ENCODE measurements at regions not wholly inside any gene's neighbourhood (a gene's known extent, or its start where the extent isn't known, plus 50 kb on each side); places are given as distances from the start of the nearest gene placed in this dataset.

DNA sequence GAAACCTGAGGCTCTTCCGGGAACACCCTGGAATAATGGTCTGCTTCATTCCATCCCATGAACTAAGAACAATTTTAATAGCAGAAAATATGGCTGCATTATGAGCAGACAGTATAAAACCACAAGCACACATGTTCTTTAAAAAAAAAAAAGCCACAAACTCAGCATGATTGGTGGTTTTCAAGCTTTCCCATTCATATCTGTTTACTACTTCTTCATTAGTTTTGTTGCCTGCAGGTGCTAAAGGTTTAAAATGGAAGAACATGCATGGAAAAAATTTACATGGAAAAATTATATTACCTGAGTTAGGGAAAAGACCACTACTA lies 137.9 kb upstream of the HES1 start:
- no peak overlapping the region for H3K4me3 ChIP-seq (ENCODE audit: low read depth, low read length)
- TF ChIP-seq, protein P1, sequence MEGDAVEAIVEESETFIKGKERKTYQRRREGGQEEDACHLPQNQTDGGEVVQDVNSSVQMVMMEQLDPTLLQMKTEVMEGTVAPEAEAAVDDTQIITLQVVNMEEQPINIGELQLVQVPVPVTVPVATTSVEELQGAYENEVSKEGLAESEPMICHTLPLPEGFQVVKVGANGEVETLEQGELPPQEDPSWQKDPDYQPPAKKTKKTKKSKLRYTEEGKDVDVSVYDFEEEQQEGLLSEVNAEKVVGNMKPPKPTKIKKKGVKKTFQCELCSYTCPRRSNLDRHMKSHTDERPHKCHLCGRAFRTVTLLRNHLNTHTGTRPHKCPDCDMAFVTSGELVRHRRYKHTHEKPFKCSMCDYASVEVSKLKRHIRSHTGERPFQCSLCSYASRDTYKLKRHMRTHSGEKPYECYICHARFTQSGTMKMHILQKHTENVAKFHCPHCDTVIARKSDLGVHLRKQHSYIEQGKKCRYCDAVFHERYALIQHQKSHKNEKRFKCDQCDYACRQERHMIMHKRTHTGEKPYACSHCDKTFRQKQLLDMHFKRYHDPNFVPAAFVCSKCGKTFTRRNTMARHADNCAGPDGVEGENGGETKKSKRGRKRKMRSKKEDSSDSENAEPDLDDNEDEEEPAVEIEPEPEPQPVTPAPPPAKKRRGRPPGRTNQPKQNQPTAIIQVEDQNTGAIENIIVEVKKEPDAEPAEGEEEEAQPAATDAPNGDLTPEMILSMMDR (IDR thresholded peaks at IDR 0.05; ENCODE audit: control insufficient read depth, extremely low read depth, insufficient read depth): no peak
- DNase-seq (ENCODE audit: low read depth): no peak

DNA sequence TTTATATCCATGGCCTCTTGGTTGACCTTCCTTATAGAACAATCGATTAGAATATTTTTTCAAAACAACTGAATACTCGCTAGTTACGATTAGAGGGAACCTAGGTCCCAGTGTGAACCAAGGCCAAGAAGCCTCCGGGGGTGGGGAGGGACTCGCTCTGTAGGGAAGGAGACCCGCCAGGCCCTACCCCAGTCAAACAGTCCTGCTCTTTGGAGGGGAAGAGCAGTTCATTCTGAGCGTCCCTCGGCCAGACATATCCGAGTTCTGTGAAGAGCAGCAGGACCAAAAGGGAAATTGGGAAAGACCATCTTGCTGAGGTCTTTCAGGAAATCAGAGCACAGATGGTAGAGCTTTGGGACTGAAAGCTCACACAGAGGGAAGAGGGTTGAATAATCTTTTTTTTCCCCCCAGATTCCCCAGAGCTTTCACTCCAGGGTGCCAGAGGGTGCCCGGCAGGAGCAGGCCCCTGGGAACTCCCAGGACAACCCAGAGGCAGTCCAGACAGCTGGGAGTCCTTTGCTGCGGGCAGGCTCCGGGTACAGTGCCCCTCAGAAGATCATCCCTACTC lies 137.2 kb upstream of the HES1 start:
- TF ChIP-seq, protein P1 (IDR thresholded peaks at IDR 0.05; ENCODE audit: control insufficient read depth, extremely low read depth, insufficient read depth): no peak
- no peak for DNase-seq (ENCODE audit: low read depth)
- H3K4me3 ChIP-seq (ENCODE audit: low read depth, low read length): no peak overlapping the region

DNA sequence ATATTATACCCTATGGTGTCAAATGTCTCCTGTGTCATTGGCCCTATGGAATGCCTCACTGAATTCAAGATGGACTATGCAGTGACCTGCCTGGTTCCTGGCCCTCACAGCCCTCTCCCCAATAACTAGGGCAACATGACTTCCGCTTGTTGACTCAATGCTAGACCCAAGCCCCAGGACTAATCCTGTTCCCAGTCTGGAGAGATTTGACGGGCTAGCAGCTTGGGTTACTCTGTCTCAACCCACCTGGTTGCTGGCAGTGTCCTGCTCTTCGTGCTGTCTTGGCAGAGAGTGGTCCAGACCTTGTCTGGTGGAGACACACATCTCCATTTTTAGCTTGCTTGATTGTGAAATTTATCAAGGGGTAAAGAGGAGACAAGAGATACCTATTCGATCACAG lies 135.8 kb upstream of the HES1 start:
- DNase-seq (ENCODE audit: low read depth): no peak
- H3K4me3 ChIP-seq (ENCODE audit: low read depth, low read length): no peak overlapping the region
- TF ChIP-seq, protein P1 (IDR thresholded peaks at IDR 0.05; ENCODE audit: control insufficient read depth, extremely low read depth, insufficient read depth): no peak

DNA sequence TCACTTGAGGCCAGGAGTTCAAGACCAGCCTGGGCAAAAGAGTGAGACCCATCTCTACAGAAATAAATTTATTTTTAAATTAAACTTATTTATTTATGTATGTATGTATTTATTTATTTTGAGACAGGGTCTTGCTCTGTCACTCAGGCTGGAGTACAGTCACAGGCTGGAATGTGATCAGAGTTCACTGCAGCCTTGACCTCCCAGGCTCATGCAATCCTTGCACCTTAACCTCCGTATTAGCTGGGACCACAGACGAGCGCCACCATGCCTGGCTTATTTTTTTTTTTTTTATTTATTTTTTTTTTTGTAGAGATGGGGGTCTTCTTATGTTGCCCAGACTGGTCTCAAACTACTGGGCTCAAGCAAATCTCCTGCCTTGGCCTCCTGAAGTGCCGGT lies 135.2 kb upstream of the HES1 start:
- TF ChIP-seq, protein P1 (IDR thresholded peaks at IDR 0.05; ENCODE audit: control insufficient read depth, extremely low read depth, insufficient read depth): no peak
- DNase-seq (ENCODE audit: low read depth): no peak
- no peak overlapping the region for H3K4me3 ChIP-seq (ENCODE audit: low read depth, low read length)

DNA sequence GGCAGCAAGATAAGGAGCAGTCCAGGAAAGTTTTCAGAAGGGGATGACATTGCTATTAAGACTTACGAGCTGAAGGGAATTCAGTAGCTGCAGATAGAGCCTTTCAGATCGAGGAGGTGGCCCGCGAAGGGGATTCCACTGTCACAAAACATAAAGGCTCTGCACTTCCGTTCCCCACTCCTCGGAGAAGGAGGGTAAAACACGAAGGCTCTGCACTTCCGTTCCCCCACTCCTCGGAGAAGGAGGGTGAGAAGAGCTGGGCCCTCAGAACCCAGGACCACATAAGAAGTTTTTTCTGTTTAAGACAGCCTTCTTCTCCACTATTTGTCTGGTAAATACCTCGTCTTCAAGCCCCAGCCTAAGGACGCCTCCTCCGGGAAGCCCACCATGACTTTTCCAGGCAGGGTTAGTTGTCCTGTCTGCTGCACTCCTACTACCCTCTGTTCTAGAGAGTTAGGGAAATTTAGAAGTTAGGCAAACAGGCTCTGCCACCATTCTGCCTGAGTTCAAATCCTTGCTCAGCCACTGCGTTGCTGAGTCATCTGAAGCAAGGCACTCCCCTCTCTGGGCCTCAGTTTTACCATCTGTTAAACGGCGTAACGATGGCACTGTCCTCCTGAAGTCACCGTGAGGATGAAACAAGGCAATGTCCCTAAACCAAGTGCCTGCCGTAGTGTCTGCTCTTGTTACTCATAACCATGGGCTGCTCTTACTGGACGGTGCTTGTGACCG lies 134.1 kb upstream of the HES1 start:
- H3K4me3 ChIP-seq (ENCODE audit: low read depth, low read length): no peak overlapping the region
- TF ChIP-seq, protein P1 (IDR thresholded peaks at IDR 0.05; ENCODE audit: control insufficient read depth, extremely low read depth, insufficient read depth): no peak
- DNase-seq (ENCODE audit: low read depth): no peak

DNA sequence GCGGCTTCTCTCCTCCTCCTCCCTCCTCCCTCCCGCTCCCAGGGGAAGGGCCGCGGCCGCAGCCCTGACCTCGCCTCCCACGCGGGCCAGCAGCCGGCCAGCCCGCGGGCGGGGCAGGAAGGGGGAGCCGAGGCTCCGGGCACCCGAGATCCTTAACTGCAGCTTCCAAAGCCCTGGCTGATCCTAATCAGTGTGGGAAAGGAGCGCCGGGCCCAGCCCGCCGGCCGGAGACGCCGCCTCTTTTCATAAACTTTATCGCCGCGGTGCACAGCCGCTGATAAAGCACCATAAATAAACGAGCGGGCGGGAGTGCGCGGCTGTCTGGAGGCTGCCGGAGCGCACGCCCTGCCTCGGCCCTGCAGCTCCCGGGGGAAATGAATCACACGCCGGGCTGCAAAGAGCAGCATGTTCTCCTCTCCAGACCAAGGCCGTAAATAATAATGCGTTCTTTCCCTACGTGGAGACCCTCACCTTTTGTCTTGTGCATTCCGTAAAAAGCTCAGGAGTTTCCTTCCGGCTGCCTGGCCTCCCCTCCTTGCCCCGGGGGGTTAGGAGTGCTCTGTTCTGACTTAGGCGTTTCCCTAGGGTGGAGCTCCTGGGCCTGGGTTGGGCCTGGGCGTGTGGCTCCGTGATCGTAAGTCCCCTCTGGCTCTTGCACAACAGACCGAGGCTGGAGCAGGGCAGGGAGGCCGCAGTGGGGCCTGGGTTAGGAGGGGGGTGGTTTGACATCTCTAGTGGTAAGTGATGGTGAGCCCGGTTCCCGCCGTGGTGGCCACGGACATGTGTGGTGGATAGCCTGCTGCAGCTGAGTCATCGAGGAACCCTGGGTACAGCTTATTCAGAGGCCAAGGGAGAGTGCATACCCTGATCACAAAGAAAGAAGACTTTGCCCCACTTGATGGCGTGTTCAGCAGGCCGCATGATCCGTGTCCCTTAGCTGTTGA lies 132.6 kb upstream of the HES1 start:
- H3K4me3 ChIP-seq (ENCODE audit: low read depth, low read length): peak overlapping the region; percentile 28
- DNase-seq (ENCODE audit: low read depth): peak; percentile 46
- TF ChIP-seq, protein P1 (IDR thresholded peaks at IDR 0.05; ENCODE audit: control insufficient read depth, extremely low read depth, insufficient read depth): no peak

Measured in LNCaP clone FGC (cell line).